ENCODE measurements at regions not wholly inside any gene's neighbourhood (a gene's known extent, or its start where the extent isn't known, plus 50 kb on each side); places are given as distances from the start of the nearest gene placed in this dataset.

DNA sequence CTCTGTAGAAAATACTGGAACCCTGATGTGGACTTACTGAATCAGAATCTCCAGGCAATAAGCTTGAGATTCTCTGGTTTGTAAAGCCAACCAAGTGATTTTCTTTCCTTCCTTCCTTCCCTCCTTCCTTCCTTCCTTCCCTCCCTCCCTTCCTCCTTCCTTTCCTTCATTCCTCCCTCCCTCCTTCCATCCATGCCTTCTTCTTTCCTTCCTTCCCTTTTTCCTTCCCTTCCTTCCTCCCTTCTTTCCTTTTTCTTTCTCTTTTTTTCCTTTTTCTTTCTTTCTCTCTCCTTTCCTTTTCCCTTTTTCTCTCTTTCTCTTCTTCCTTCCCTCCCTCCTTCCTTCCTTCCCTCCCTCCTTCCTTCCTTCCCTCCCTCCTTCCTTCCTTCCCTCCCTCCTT, 450.8 kb downstream of the GRXCR1 start:
- Histone ChIP-seq H3K4me1 (no peaks in the 10 kb centered on the region), H3K79me2 (no peaks in the 10 kb centered on the region), H2AFZ (no peak overlapping the region), H3K9ac (no peak overlapping the region), H3K9me3 (ENCODE audit: control insufficient read depth, low read length) (no peaks in the 10 kb centered on the region), H3K27ac (no peak overlapping the region), H3K27me3 (ENCODE audit: control insufficient read depth, insufficient read depth, low read length) (no peaks in the 10 kb centered on the region), H3K4me2 (ENCODE audit: low read length) (no peak overlapping the region), H3K36me3 (ENCODE audit: control insufficient read depth, insufficient read depth, low read length) (no peaks in the 10 kb centered on the region), H3K4me3 (ENCODE audit: low read depth, low read length) (no peak overlapping the region)
- TF ChIP-seq, protein P1, sequence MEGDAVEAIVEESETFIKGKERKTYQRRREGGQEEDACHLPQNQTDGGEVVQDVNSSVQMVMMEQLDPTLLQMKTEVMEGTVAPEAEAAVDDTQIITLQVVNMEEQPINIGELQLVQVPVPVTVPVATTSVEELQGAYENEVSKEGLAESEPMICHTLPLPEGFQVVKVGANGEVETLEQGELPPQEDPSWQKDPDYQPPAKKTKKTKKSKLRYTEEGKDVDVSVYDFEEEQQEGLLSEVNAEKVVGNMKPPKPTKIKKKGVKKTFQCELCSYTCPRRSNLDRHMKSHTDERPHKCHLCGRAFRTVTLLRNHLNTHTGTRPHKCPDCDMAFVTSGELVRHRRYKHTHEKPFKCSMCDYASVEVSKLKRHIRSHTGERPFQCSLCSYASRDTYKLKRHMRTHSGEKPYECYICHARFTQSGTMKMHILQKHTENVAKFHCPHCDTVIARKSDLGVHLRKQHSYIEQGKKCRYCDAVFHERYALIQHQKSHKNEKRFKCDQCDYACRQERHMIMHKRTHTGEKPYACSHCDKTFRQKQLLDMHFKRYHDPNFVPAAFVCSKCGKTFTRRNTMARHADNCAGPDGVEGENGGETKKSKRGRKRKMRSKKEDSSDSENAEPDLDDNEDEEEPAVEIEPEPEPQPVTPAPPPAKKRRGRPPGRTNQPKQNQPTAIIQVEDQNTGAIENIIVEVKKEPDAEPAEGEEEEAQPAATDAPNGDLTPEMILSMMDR (IDR thresholded peaks at IDR 0.05), result no peak

DNA sequence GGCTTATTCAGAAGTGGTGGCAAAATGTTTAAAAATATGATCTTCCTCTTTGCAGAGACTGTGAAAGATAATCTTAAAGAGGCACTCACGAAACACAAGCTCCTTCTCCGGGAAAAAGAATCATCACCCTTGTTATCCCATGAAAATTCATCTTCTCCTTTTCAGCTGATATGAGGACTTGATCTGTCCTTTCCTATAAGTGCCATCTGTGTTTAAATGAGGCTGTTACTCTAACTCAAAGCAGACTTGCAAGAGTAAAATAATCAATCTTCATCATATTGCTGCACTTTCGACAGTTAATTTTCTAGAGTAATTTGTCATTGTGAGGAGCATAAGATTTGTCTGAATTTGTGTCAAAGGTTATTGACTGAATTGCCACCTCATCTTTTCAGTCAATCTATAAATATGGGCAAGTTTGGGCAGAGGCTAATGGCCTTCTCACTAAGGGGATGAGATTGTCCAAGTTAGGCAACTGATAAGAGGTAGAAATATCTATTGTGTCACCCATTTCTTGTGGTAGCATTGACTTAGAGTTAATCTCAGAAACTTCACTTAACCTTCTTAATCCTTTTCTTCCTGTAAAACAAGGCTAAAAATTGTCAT, 452.9 kb downstream of the GRXCR1 start:
- no peaks in the 10 kb centered on the region for H3K9me3 ChIP-seq (ENCODE audit: control insufficient read depth, low read length)
- H3K4me3 ChIP-seq (ENCODE audit: low read depth, low read length), result no peak overlapping the region
- H3K27ac ChIP-seq, result no peak overlapping the region
- H3K9ac ChIP-seq, result no peak overlapping the region
- H3K36me3 ChIP-seq (ENCODE audit: control insufficient read depth, insufficient read depth, low read length), result no peaks in the 10 kb centered on the region
- no peak overlapping the region for H3K4me2 ChIP-seq (ENCODE audit: low read length)
- no peaks in the 10 kb centered on the region for H3K27me3 ChIP-seq (ENCODE audit: control insufficient read depth, insufficient read depth, low read length)
- no peaks in the 10 kb centered on the region for H3K79me2 ChIP-seq
- H3K4me1 ChIP-seq, result no peaks in the 10 kb centered on the region
- no peak overlapping the region for H2AFZ ChIP-seq
- TF ChIP-seq, protein P1 (IDR thresholded peaks at IDR 0.05), result no peak

DNA sequence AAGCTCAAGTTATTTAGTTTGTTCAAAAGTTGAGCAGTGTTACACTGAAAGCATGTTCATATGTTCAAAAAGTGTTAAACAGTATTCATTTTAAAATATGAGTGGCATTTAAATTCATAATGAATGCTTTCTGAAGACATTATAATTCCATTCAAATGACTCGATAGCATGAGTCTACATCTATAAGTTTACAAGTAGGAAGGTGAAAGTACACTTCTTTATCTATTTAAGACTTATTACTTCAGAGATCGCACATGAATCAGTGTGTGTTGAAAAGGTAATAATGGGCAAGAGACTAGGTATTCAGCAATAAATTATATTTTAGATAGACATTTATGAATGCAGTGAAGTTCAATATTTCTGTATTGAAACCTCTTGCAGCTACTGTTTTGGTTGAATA, 456.1 kb downstream of the GRXCR1 start:
- no peaks in the 10 kb centered on the region for H3K79me2 ChIP-seq
- no peak overlapping the region for H3K9ac ChIP-seq
- H3K27ac ChIP-seq, result no peak overlapping the region
- H3K4me3 ChIP-seq (ENCODE audit: low read depth, low read length), result no peak overlapping the region
- H3K36me3 ChIP-seq (ENCODE audit: control insufficient read depth, insufficient read depth, low read length), result no peaks in the 10 kb centered on the region
- H3K27me3 ChIP-seq (ENCODE audit: control insufficient read depth, insufficient read depth, low read length), result no peaks in the 10 kb centered on the region
- H3K4me2 ChIP-seq (ENCODE audit: low read length), result no peak overlapping the region
- H3K9me3 ChIP-seq (ENCODE audit: control insufficient read depth, low read length), result no peaks in the 10 kb centered on the region
- TF ChIP-seq, protein P1 (IDR thresholded peaks at IDR 0.05), result no peak
- no peaks in the 10 kb centered on the region for H3K4me1 ChIP-seq
- H2AFZ ChIP-seq, result no peak overlapping the region

DNA sequence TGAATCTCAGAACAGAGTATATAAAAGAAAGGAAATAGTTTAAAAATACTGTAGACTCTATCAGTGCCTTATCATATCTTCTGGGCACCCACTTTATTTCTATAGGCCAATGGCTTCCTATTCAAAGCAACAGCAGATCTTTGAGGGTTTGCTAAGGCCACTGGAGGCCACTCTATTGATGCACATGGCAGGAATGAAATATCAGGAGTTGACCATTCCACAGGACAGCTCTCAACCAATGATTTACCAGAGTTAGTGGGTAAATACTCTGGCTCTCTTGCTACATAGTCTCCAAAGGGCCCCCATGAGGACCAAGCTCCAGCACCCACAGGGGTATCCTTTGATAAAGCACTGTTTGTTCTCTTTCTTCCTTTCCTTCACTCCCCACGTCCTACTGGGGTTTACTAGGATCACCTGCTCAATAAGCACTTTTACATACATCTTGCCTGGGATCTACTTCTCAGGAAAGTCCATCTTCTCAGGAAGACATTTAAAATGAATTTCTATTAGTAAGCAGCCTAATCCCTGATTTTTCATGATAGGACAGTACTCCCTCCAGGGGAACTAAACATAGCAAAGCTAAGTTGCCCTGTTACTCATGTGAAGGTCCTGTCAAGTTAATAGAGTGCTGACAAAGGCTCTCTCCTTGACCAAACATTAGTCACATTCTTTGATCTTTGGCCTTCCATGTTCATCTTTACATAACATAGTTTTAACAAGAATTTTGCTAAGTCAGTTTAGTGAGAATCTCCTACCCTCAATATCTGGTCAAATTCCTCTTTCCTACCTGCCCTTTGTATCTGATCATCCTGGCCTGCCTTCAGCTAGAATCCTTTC, 459.7 kb downstream of the GRXCR1 start:
- Histone ChIP-seq H3K27me3 (ENCODE audit: control insufficient read depth, insufficient read depth, low read length) (no peaks in the 10 kb centered on the region), H3K79me2 (no peaks in the 10 kb centered on the region), H2AFZ (no peak overlapping the region), H3K4me1 (no peaks in the 10 kb centered on the region), H3K9ac (no peak overlapping the region), H3K4me3 (ENCODE audit: low read depth, low read length) (no peak overlapping the region), H3K27ac (no peak overlapping the region), H3K4me2 (ENCODE audit: low read length) (no peak overlapping the region), H3K9me3 (ENCODE audit: control insufficient read depth, low read length) (no peaks in the 10 kb centered on the region), H3K36me3 (ENCODE audit: control insufficient read depth, insufficient read depth, low read length) (no peaks in the 10 kb centered on the region)
- TF ChIP-seq, protein P1 (IDR thresholded peaks at IDR 0.05), result no peak

All from parathyroid adenoma (tissue), 2 donors.